Left renal cortex interstitium (tissue), 4 donors: ENCODE measurements at regions not wholly inside any gene's neighbourhood (a gene's known extent, or its start where the extent isn't known, plus 50 kb on each side); places are given as distances from the start of the nearest gene placed in this dataset.

ENCODE experiments used
- DNase-seq, 4 donors: peaks; one replicate each; pipeline ENCODE4 v3.0.0-alpha.2; 2013; ENCODE audit warnings: low read depth in 4 of 4, low spot score in 2 of 4, missing footprints in 1 of 4

DNA sequence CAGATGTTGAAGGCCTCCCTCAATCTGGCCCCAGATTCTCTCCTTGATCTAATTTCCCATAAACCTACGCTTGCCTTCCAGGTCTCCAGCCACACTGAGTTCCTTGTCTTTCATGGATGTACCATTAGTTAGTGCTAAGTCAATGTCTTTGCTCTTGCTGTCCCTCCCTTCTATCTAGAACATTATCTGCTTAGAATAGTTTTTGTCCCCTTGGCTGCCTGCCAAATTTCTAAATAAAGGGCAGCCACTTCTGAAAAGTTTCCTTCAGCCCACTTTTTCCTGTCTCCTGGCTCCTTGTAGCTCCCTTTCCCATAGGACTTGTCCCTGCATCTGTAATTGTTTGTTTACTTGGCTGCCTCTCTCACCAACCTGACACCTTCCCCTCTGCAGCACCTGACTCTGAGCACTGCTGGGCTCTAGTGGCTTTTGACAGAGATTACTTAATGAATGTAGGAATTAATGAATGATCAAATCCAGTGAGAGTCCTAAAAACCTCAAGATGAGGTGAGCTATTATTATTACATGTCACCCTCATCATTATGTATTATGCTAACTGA lies 58.3 kb downstream of the CXCL12 start:
- DNase-seq = no peak

DNA sequence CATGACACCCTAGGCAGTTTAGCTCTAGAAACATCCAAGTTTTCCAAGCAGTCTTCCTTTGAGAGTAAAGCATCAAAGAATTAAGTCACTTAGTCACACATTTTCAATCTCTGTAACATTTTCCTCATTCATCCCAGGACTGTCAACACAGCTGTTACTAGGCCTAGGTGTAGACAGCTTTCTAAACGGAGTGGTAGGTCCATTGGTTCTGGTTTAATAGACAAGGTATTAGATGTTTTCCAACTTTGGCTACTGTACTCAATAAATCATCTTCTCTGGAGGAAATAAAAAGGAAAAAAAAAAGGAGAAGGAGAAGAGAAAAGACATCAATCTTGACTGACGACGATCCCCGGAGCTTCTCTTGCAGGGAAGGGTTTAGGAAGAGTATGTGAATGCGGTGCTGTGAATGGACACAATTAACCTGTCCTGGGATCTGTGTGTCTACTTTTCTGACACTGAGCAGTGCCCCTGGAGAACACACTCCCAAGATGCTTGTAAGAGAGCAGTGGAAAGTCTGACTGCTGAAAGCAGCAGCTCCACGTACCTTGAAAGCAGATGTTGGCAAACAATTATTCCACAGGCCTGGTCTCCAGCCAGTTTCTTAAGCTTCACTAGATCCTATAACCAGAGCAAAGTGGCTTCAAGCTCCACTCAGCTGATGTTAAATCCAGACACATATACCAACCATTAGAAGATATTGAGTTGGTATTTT lies 59.1 kb downstream of the CXCL12 start:
- DNase-seq = no peak

DNA sequence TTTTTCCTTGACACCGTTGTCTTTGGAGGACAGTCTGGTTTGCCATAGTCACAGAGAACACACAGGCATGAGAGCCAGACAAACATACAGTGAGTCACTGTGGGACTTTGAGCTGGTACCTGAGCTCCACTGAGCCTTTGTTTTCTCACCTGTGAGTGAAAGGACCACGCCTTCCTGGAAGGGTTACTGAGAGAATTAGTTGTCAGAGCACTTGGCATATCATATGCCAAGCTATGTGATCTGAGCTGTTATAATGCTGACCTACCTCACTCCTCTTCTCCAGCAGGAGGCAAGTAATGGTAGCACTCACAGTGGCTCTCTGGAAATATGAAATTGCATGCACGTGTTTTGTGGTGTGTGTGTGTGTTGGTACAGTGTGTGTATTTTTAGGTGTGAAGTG lies 59.7 kb downstream of the CXCL12 start:
- no peak for DNase-seq

DNA sequence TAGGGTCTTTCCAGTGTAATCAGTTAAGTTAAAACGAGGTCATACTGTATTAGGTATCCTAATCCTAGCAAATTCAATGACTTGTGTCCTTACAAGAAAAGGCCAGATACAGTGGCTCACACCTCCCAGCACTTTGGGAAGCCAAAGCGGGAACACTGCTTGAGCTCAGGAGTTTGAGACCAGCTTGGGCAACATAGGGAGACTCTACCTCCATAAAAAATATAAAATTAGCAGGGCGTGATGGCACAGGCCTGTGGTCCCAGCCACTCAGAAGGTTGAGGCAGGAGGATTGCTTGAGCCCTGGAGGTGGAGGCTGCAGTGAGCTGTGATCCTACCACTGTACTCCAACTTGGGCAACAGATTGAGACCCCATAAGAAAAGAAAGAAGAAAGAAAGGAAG lies 61.1 kb downstream of the CXCL12 start:
- DNase-seq = no peak

DNA sequence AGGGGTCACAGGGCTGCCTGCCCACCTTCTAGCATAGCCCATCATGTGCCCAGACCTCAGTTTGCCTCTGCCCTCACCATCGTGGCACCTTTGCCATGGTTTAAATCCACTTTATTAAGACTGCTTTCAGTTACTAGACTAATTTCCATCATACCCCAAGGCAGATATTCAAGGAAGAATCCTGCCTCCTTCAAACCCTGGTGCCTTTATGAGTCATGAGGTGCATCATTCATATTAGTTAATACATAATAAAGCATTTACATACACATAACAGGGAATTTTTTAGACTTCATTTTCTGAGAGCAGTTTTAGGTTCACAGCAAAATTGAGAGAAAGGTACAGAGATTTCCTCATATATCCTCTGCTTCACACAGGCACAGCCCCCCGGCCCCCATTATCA lies 62.8 kb downstream of the CXCL12 start:
- no peak for DNase-seq

DNA sequence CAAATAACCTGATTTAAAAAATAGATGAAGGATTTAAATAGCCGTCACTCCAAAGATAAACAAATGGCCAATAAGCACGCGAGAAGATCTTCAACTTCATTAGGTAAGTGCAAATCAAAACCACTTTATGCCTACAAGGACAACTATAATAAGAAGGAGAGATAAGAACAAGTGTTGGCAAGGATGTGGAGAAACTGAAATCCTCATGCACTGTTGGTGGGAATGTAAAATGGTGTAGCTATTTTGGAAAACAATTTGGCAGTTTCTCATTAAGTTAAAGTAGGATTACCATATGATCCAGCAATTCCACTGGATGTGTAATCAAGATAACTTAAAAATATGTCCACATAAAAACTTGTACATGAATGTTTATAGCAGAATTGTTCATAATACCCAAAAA lies 64.1 kb downstream of the CXCL12 start:
- no peak for DNase-seq

DNA sequence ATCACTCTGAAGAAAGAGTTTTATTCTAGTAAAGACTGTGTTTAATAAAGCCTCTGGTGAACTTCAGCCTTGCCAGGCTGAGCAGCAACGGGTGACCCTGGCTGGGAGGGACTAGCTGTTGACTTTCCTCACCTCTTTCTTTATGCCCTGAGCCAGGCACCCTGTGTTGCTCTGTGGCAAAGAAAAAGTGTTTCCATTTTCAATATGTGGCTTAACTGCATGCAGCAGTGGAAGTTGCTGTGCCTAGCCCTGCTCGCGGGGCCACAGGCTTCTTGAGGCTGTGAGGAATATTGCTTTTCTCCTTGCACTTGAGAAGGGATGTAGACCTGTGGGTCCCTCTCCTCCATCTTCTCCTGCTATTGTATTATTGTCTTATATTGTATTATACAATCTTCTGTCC lies 67.0 kb downstream of the CXCL12 start:
- DNase-seq = no peak

DNA sequence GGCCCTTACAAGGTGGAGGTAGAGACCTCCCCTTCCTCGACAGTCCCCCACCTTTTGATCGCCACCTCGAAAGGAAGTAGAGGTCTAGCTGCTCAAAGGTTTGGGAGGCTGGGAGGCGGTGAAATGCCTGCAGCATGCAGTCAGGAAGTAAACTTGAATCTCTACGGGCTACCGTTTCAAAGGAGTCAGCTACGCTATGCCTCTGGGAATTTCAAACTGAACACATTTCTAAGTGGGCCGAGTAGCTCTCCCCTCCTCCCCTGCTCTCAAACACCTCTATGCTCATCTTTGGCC lies 68.0 kb downstream of the CXCL12 start:
- DNase-seq = no peak

DNA sequence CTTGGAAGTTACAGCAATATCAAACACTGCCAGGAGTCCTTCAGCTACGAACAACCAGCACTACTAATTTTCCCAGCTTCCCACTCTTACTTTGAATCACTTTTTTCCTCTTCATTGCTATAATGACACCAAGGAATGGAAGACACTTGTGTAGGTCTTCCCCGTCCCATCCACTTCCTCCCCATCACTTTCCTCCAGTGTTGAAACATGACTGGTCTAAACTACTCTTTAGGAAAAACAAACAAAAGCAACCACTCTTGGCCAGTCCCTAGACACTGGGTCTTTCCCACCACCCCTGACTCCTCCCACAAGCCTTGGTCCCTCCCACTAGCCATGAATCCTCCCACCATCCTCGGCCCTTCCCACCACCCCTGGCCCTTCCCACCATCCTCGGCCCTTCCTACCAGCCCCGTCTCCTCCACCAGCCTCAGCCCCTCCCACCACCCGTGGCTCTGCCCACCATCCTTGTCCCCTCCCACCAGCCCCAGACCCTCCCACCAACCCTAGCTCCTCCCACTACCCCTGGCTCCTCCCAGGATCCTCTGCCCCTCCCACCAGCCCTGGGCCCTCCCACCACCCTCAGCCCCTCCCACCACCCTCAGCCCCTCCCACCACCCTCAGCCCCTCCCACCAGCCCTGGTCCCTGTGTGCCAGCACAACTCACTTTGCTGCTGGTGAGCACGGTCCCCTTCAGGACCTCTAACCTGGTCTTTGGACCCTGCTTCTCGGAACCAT lies 68.5 kb downstream of the CXCL12 start:
- DNase-seq = no peak

DNA sequence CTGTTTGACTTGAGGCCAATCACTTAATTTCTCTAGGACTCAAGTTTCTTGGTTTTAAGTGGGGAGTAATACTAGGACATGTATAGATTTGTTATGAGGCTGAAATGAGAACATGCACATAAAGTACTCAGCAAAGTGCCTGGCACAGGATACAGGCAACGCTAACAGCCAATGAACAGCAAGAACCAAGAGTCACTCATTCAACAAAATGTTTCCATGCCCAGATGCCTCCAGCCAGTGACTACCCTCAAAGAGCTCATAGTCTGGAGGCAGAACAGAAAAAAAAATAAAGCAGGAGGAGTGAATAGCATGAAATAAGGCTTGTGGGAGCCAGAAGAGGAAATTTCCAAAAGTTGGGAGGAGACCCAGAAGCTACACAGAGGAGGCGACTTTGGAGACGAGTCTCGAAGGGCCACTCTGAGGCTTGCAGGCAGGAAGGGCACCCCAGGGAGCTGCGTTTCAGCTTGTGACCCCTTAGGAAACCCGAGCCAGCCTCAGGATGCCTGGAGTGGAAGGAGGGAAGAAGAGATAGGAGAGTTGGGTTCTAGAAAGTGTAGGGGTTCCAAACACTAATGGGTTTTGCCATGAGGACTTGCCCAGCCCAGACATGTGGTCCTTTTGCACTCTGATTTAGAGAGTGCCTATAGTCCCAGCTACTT lies 70.0 kb downstream of the CXCL12 start:
- no peak for DNase-seq

DNA sequence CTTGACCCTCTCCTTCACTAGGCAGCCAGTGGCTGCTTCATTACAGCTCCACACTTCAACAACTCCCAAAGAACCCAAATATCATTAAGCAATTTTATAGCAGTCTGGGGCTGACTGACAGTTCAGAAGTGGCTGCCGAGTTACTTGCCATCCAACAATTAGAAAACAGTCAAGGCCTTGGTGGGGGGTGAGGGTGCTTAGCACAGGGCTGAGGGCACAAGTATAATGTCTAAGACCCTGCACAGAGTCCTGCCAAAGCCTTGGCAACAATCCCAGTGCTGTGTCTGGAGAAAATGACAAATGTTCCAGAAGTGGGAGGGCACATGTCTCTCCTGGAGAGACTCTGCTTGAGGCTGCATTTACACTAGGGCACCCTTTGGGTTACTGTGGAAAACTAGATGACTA lies 71.1 kb downstream of the CXCL12 start:
- DNase-seq = no peak

DNA sequence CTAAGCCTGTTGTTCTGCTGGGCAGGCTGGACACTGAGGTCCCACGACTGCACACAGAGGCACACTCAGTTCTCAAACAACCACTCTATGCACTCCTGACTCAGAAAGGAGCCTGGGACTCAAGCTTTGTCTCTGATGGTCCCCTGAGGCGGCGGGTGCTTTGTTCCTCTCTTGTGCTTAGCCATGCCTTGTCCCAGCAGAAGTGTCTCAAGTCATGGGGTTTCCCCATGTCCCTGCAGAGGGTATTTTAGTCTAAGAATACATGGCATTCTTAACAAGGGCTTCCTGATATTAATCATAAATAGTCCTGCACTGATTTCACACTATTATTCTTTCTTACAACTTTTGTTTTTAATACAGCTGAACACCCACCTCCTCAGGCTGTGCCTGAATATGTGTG lies 72.5 kb downstream of the CXCL12 start:
- DNase-seq = no peak

DNA sequence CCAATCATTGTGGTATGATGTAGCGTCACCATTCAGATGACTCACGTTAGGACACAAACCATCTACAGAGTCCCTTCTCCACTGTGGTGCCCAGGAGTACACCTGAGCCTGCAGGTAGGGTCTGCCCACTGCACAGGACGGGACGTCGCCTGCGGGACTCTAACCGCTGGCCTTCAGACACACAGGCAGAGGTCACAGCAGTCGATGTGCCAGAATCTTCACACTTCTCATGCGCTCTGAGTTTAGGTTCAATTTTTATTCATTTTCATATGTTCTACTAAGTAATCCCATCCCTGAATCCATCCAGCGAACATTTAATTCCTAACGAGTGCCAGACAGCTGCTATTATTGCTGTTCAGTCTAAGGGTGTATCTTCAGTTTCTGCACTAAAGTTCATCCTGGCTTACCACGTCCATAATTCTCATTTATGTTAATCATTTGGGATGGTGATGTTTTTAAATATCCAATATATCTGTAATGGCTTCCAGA lies 73.3 kb downstream of the CXCL12 start:
- DNase-seq = no peak

DNA sequence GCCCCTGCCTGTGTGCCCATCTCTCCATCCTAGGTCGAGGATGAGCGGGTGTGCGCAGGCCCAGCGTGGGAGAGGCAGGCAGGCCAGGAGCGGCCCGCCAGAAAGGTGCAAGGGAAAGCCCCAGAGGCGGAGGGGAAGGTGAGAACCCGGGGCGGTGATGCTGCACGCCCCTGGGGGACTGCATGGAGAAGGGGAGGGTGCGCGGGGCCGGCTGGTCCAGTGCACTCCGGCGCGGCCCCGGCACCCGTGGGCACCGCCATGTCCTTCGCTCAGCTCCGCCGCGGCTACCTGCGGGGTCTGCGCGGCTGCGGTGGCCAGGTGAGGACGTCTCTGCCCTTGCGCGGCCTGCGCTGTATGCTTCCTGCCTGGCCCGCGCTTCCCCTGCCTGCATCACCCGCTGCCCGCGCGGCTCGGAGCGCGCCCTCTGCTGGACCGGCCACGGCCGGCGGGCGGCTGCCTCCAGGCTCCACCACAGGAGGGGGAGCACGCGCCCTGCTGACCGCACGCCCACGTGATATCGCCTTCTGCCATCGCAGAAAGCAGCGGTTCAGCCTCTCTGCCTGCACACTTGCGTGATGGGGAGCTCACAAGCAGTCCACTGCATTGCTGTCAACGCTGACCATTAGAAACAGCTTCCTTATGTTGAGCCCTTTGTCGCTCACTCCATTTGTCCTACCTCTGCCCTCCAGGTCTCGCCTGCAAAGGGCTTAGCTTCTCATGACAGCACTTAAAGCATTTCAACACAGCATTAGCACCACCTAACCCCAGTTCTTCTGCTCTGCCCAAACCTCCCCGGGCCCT lies 73.9 kb downstream of the CXCL12 start:
- peak in 3 of 4 donors; percentile 65 to 81 (median 79) for DNase-seq

DNA sequence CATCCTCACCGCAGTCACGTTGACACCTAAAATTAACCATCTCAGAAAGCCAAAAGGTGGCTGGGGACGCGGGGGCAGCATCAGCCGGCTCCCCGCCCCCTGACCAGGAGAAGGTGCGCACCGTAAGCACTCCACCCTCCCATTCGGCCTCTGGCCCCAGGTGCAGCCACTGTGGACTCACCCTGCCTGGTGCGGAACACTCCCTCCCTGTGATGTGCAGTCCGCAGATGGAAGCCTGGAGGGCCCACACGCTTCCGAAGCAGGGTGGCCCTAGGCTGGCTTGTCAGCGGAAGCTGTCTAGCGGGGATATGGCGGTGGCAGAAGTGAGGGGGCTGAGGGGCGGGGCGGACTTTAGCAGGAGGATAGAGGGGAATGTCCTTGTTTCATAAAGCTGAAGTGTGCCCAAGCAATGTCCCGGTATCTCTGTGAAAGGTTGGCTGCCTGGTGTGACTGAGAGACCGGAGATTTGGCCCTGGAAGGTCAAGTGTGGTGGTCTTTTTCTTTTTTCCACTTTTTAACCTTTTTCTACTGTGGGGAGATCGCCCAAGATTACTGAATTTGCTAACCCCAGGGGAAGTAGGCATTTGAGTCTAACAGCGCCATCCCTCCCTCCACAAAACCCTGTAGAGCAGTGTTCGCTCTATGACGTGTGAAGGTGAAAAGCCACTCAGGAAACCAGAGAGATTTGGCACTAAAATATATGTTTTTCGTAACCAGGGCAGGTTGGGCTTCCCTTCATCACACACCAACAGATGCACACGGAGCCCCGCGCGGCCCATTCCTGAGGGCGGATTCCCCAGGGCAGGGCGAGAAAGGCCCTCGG lies 74.7 kb downstream of the CXCL12 start:
- DNase-seq = no peak

DNA sequence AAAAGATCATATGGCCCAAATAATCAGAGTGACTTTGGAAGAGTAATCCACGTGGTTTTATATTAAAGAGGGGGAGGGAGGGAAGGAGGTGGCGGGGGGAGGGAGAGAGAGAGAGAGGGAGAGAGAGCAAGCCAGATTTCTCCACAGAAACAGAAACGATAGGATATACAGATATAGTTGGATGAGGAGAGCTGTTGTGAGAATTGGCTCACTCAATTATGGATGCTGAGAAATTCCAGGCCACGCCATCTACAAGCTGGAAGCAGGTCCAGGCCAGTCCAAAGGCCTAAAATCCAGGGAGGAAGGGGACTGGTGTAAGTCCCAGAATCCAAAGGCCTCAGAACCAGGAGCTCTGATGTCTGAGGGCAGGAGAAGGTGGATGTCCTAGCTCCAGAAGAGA lies 75.5 kb downstream of the CXCL12 start:
- DNase-seq = no peak

DNA sequence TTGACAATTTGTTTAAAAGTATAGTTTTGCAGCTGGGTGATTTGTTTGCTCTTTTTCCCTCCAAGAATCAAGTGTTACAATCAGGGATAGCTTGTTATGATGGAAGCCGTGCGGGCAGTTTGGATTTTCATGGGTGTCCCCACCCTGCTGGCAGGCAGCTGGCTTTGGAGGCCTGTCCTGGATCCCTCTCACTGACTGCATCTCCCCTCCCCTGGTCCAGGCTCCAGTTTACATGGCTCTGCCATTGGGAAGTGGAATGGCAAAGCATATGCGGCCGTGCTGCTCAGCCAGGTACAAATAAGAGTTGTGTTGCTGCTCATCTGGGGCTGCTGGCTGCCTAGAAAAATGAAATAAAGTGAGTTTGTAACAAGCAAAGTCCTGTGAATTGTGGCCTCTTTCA lies 76.0 kb downstream of the CXCL12 start:
- no peak for DNase-seq

DNA sequence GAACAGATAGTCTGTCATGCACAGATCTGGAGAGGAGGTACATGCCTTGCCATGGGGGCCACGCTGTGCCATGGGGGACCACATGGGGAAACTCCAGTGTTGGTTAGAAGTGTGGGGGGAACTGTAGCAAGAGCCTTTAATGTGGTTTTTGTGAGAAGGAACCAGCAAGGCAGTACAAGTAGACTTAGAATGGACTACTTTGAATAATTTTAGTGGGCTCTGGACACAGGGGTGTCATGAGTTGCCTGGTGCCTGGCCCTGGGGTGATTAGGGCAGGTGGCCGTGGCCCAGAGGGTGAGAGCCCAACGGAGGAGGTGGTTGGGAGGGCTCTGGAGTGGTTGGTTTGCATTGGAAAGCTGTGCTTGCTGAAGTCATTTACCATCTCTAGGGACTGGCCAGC lies 77.2 kb downstream of the CXCL12 start:
- DNase-seq = no peak

DNA sequence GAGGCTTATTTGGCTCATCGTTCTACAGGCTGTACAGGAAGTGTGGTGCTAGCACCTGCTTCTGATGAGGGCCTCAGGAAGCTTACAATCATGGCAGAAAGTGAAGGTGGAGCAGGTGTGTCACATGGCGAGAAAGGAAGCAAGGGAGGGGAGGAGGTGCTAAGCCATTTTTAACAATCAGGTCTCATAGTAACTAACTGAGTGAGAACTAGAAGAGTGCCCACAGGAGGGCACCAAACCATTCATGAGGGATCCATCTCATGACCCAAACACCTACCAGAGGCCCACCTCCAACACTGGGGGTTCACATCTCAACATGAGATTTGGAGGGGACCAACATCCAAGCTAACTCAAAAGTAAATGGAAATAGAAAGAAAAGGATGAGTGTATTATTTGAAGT lies 78.1 kb downstream of the CXCL12 start:
- no peak for DNase-seq

DNA sequence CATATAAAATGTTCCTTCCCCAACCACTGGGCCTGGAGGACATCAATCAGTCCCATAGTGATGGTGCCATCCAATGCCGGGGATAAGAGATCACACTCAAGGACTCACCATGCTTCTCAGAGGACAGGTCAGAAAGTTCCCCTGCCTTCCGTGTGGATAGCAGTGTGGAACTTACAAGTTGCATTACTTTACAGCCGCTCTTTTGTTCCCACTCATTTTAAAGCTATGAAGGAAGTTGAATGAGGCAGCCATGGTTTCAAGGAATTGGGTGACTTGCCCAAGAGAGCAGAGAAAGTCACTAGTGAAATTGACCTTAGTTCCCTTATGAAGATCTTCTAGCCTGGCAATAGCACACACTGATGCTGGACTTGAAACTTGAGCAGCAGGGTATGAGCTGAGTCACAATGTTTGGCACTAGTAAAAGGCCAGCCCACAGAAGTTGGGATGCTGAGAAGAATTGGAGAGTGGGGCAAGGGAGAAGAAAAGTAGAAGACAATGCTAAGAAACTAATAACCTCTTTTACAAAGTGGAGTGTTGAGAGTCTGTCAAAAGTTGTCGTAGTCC lies 78.7 kb downstream of the CXCL12 start:
- no peak for DNase-seq
